DND-41 (cell line): ENCODE measurements at regions not wholly inside any gene's neighbourhood (a gene's known extent, or its start where the extent isn't known, plus 50 kb on each side); places are given as distances from the start of the nearest gene placed in this dataset.

Source experiments
- EZH2 ChIP-seq: IDR thresholded peaks from 3 replicates; pipeline ENCODE4 v1.6.1; 2012; ENCODE audit warnings: borderline replicate concordance, low read depth, mild to moderate bottlenecking, moderate library complexity, low read length, inconsistent platforms; ENCODE audit not compliant: severe bottlenecking
- TF ChIP-seq, protein P1 (sequence below): IDR thresholded peaks from 2 replicates; pipeline ENCODE4 v1.5.1; 2012; ENCODE audit warnings: borderline replicate concordance, low read length, moderate library complexity, mild to moderate bottlenecking; ENCODE audit not compliant: poor library complexity, severe bottlenecking; ENCODE audit errors: extremely low read depth

DNA sequence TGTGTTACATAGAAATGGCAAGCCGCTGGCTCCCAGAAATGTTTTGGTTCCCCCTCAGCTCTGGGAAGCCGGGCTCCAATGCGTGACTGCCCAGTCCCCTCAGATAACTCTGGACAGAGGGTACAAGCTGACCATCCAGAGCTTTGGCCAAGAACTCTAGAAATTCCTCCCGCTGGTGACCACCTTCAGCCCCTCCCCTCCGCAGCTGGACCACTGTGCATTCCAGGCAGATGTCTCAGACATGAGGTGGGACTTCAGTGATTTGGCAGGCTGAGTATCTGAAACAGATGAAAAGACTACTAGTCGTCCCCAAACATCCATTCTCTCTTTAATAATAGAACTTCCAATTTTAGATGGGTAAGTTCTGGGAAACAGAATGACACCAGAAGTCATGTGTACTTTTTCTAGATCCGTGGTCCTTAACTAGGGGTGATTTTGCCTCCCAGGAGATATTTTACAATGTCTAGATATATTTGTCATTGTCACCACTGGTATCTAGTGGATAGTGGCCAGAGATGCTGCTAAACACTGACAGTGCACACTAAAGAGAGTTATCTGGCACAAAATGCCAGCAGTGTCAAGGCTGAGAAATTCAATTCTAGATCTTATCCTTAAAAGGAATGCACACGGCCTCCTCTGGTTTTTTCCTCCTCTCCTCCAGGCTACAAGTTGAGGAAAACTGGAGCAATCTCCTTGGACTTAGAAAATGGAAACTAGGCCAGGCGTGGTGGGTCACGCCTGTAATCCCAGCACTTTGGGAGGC lies 294.3 kb downstream of the SRBD1 start:
- TF ChIP-seq, protein P1, sequence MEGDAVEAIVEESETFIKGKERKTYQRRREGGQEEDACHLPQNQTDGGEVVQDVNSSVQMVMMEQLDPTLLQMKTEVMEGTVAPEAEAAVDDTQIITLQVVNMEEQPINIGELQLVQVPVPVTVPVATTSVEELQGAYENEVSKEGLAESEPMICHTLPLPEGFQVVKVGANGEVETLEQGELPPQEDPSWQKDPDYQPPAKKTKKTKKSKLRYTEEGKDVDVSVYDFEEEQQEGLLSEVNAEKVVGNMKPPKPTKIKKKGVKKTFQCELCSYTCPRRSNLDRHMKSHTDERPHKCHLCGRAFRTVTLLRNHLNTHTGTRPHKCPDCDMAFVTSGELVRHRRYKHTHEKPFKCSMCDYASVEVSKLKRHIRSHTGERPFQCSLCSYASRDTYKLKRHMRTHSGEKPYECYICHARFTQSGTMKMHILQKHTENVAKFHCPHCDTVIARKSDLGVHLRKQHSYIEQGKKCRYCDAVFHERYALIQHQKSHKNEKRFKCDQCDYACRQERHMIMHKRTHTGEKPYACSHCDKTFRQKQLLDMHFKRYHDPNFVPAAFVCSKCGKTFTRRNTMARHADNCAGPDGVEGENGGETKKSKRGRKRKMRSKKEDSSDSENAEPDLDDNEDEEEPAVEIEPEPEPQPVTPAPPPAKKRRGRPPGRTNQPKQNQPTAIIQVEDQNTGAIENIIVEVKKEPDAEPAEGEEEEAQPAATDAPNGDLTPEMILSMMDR: no peak
- no peak for TF ChIP-seq EZH2
